ENCODE measurements at regions not wholly inside any gene's neighbourhood (a gene's known extent, or its start where the extent isn't known, plus 50 kb on each side); places are given as distances from the start of the nearest gene placed in this dataset.

GRCh38 chr9:87063871-87064270, 116.6 kb upstream of the GAS1 start:
- no peak for TF ChIP-seq POLR2A (IDR thresholded peaks at IDR 0.05)
- TF ChIP-seq, protein P1, sequence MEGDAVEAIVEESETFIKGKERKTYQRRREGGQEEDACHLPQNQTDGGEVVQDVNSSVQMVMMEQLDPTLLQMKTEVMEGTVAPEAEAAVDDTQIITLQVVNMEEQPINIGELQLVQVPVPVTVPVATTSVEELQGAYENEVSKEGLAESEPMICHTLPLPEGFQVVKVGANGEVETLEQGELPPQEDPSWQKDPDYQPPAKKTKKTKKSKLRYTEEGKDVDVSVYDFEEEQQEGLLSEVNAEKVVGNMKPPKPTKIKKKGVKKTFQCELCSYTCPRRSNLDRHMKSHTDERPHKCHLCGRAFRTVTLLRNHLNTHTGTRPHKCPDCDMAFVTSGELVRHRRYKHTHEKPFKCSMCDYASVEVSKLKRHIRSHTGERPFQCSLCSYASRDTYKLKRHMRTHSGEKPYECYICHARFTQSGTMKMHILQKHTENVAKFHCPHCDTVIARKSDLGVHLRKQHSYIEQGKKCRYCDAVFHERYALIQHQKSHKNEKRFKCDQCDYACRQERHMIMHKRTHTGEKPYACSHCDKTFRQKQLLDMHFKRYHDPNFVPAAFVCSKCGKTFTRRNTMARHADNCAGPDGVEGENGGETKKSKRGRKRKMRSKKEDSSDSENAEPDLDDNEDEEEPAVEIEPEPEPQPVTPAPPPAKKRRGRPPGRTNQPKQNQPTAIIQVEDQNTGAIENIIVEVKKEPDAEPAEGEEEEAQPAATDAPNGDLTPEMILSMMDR (IDR thresholded peaks at IDR 0.05), result no peak

Data from testis (tissue), 2 donors.